ENCODE measurements at regions not wholly inside any gene's neighbourhood (a gene's known extent, or its start where the extent isn't known, plus 50 kb on each side); places are given as distances from the start of the nearest gene placed in this dataset.

DNA sequence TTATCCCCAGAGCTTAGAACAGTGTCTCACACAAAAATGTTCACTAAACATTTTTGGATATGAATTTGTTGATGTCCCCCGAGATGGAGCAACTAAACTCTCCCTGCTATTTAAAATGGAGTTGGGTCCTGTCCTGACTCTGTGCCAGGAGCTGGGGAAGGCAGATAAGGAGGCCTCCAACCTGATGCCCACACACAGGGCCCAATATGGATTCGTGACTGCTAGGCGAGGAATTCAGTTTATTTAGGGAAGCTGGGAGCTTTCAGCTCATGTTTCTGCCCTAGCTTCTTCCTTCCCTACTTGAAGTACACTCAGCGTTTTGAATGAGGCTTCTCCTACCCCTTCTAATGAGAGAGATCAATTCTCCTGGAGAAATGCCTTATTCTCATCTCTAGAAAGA, 373.0 kb upstream of the LARGE1 start:
- no peak overlapping the region for H3K4me3 Mint-ChIP-seq
- H3K27ac Mint-ChIP-seq = no peak overlapping the region
- H3K4me1 Mint-ChIP-seq (ENCODE audit: unreplicated experiment) = peaks cover 9% of the 10 kb centered on the region
- no peaks in the 10 kb centered on the region for H3K27me3 Mint-ChIP-seq
- no peaks in the 10 kb centered on the region for H3K9me3 Mint-ChIP-seq
- no peaks in the 10 kb centered on the region for H3K36me3 Mint-ChIP-seq
- no peak for DNase-seq (ENCODE audit: extremely low spot score, unreplicated experiment)
- TF ChIP-seq, protein P1, sequence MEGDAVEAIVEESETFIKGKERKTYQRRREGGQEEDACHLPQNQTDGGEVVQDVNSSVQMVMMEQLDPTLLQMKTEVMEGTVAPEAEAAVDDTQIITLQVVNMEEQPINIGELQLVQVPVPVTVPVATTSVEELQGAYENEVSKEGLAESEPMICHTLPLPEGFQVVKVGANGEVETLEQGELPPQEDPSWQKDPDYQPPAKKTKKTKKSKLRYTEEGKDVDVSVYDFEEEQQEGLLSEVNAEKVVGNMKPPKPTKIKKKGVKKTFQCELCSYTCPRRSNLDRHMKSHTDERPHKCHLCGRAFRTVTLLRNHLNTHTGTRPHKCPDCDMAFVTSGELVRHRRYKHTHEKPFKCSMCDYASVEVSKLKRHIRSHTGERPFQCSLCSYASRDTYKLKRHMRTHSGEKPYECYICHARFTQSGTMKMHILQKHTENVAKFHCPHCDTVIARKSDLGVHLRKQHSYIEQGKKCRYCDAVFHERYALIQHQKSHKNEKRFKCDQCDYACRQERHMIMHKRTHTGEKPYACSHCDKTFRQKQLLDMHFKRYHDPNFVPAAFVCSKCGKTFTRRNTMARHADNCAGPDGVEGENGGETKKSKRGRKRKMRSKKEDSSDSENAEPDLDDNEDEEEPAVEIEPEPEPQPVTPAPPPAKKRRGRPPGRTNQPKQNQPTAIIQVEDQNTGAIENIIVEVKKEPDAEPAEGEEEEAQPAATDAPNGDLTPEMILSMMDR (conservative IDR thresholded peaks at IDR 0.05) = no peak

DNA sequence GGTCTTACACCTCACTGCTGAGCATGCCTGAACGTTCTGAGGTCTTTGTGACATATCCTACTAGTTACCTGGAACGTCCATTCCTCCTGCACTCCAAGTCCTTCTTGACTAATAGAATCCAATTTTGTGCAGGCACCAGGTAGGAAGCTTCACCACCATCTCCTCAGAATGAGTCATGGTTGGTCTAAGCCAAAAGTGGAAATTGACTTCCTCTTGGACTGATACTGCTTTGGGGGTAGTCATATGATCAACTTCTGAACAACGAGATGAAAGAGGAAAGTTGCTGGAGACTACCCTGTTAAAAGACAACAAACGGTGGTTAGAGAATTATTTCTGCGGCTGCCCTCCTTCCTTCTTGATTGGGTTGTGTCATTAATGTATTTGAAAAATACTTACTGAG, 374.2 kb upstream of the LARGE1 start:
- Mint-ChIP-seq H3K9me3 (no peaks in the 10 kb centered on the region), H3K36me3 (no peaks in the 10 kb centered on the region), H3K27me3 (no peaks in the 10 kb centered on the region), H3K4me1 (ENCODE audit: unreplicated experiment) (peaks cover 9% of the 10 kb centered on the region), H3K27ac (no peak overlapping the region), H3K4me3 (no peak overlapping the region)
- TF ChIP-seq, protein P1 (conservative IDR thresholded peaks at IDR 0.05) = no peak
- no peak for DNase-seq (ENCODE audit: extremely low spot score, unreplicated experiment)

DNA sequence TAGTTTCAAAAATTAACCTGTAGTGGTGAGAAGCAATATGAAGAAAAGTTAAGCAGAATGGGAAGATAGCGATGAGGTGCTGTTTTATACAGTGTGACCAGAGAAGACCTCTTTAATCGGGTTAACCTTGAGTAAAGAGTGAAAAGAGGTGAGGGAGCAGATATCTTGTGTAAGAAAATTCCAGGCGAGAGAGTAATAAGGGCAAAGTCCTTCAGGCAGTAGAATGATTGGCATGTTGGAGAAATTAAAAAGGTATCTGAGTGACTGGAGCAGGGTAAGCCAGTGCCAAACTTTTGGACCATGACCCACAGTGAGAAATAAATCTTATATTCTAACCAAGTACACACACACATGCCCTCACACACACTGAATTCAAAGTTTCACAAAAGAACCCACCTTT, 374.7 kb upstream of the LARGE1 start:
- no peak overlapping the region for H3K27ac Mint-ChIP-seq
- peaks cover 9% of the 10 kb centered on the region for H3K4me1 Mint-ChIP-seq (ENCODE audit: unreplicated experiment)
- no peaks in the 10 kb centered on the region for H3K27me3 Mint-ChIP-seq
- H3K36me3 Mint-ChIP-seq = no peaks in the 10 kb centered on the region
- H3K4me3 Mint-ChIP-seq = no peak overlapping the region
- TF ChIP-seq, protein P1 (conservative IDR thresholded peaks at IDR 0.05) = no peak
- DNase-seq (ENCODE audit: extremely low spot score, unreplicated experiment) = no peak
- no peaks in the 10 kb centered on the region for H3K9me3 Mint-ChIP-seq

DNA sequence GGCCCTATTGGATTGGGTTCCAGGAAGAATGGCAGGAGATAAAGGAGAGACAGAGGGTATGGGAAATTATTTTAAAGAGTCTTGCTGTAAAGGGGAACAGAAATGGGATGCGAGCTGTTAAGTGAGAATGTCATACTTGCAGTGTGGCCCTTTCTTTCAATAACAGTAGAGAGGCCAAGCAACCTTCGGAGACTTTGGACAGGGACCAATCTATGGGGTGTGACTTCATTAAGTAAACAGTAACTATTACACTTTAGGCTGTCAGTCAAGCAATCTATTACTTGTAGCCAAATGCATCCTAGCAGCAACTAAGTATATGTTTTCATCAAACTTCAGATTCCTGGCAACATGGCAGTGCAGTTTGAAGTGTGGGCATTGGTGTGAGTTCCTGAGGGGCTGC, 376.2 kb upstream of the LARGE1 start:
- peaks cover 9% of the 10 kb centered on the region for H3K4me1 Mint-ChIP-seq (ENCODE audit: unreplicated experiment)
- H3K27ac Mint-ChIP-seq = no peak overlapping the region
- H3K4me3 Mint-ChIP-seq = no peak overlapping the region
- no peaks in the 10 kb centered on the region for H3K27me3 Mint-ChIP-seq
- no peak for DNase-seq (ENCODE audit: extremely low spot score, unreplicated experiment)
- H3K9me3 Mint-ChIP-seq = no peaks in the 10 kb centered on the region
- H3K36me3 Mint-ChIP-seq = no peaks in the 10 kb centered on the region
- TF ChIP-seq, protein P1 (conservative IDR thresholded peaks at IDR 0.05) = no peak

DNA sequence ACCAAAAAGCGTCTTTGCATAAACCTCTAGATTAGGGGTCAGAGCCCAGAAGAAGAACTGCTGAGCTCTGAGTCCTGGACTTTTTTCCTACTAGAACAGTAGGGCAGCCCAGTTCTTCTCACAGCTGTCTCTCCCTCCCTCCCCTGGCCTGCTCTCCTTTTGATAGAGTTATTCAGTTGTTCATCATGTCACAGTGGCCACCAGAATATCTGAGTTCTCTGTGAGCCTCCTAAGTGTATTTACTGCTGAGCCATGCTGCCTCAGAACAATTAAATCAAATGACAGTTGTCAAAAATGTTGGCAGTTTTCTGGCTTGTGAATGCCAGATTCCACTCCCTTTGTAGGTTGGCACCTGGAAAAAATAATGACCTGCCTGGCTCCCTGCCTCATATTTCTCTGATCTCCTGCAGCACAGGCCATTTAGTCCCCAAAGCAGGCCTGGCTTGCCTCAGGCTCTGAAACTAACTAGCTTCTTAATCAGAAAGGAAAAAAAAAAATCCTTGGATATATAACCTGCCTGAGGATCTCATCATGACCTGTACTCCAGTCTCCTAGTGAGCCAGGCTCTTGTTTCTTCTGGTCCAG, 377.4 kb upstream of the LARGE1 start:
- Mint-ChIP-seq H3K9me3 (no peaks in the 10 kb centered on the region), H3K36me3 (no peaks in the 10 kb centered on the region), H3K27ac (no peak overlapping the region), H3K4me3 (no peak overlapping the region), H3K4me1 (ENCODE audit: unreplicated experiment) (peaks cover 9% of the 10 kb centered on the region), H3K27me3 (no peaks in the 10 kb centered on the region)
- DNase-seq (ENCODE audit: extremely low spot score, unreplicated experiment) = no peak
- TF ChIP-seq, protein P1 (conservative IDR thresholded peaks at IDR 0.05) = no peak

DNA sequence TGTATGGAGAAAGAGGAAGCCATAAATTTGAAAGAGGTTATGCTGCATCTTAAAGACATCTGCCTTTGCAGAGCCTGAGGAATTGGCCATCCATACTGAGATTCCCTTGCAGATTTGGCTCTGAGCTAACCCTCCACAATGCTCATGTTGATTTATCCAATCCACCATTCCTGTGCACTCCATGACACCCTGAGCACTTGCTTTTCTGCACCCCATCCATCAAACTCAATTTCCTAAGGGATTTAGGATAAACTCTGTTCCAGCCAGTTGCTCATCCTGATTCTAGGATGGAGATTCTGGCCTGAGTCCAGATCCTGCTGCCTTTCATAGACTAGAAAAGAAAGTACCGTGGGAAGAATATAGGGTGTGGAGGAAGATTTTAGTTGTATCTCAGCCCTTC, 379.2 kb upstream of the LARGE1 start:
- no peaks in the 10 kb centered on the region for H3K9me3 Mint-ChIP-seq
- no peak overlapping the region for H3K4me3 Mint-ChIP-seq
- peaks cover 9% of the 10 kb centered on the region for H3K4me1 Mint-ChIP-seq (ENCODE audit: unreplicated experiment)
- H3K27me3 Mint-ChIP-seq = peaks cover 7% of the 10 kb centered on the region
- DNase-seq (ENCODE audit: extremely low spot score, unreplicated experiment) = no peak
- no peaks in the 10 kb centered on the region for H3K36me3 Mint-ChIP-seq
- TF ChIP-seq, protein P1 (conservative IDR thresholded peaks at IDR 0.05) = no peak
- no peak overlapping the region for H3K27ac Mint-ChIP-seq
